ENCODE measurements at regions not wholly inside any gene's neighbourhood (a gene's known extent, or its start where the extent isn't known, plus 50 kb on each side); places are given as distances from the start of the nearest gene placed in this dataset.

DNA sequence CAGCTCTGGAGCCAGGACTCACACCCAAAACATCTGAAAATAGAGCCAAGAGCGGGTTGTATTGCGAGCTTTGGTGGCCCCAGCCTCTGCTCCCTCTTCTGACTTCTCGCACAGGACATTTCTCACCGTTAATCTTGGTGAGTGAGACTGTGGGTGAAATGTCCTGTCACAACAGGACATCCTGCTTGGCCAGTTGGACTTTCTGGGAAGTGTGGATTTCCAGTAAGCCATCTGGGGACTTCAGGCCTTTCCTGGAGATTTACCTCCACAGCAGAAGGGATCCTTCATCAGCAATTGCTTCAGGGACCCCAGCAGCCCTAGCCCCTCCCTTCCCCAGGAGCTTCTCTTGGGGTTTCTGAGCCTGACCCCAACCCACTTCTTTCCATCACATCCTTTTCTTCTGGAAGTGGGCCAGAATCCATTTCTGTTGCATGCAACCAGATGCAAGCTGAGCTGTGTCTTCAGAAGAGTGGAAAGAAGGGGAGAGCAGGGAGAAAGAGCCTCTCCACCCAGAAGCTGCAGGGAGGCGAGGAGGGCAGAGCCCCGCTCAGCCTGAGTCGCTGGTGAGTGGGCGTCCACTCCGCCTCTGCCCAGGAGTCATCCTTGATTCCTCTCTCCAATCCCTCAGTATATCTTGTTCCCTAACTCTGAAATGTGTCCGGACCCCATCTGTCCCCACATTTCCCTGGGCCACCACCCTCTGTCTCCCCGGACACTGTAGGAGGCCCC lies 50.3 kb upstream of the GADD45G start:
- H3K27me3 ChIP-seq = no peaks in the 10 kb centered on the region
- no peaks in the 10 kb centered on the region for H3K9me3 ChIP-seq
- TF ChIP-seq EP300 (IDR thresholded peaks at IDR 0.05) = no peak
- TF ChIP-seq, protein P1, sequence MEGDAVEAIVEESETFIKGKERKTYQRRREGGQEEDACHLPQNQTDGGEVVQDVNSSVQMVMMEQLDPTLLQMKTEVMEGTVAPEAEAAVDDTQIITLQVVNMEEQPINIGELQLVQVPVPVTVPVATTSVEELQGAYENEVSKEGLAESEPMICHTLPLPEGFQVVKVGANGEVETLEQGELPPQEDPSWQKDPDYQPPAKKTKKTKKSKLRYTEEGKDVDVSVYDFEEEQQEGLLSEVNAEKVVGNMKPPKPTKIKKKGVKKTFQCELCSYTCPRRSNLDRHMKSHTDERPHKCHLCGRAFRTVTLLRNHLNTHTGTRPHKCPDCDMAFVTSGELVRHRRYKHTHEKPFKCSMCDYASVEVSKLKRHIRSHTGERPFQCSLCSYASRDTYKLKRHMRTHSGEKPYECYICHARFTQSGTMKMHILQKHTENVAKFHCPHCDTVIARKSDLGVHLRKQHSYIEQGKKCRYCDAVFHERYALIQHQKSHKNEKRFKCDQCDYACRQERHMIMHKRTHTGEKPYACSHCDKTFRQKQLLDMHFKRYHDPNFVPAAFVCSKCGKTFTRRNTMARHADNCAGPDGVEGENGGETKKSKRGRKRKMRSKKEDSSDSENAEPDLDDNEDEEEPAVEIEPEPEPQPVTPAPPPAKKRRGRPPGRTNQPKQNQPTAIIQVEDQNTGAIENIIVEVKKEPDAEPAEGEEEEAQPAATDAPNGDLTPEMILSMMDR (IDR thresholded peaks at IDR 0.05) = no peak
- no peak for TF ChIP-seq POLR2A (IDR thresholded peaks at IDR 0.05)
- no peaks in the 10 kb centered on the region for H3K36me3 ChIP-seq
- H3K4me1 ChIP-seq = peaks cover 0 to 6% (median 3%) of the 10 kb centered on the region in 4 donors
- no peak overlapping the region for H3K4me3 ChIP-seq
- 91 to 92% methylated on average over 11 of the region's 11 CpGs for WGBS, 2 donors
- DNase-seq (ENCODE audit: low spot score in 2 of 2) = no peak
- H3K27ac ChIP-seq = no peak overlapping the region

DNA sequence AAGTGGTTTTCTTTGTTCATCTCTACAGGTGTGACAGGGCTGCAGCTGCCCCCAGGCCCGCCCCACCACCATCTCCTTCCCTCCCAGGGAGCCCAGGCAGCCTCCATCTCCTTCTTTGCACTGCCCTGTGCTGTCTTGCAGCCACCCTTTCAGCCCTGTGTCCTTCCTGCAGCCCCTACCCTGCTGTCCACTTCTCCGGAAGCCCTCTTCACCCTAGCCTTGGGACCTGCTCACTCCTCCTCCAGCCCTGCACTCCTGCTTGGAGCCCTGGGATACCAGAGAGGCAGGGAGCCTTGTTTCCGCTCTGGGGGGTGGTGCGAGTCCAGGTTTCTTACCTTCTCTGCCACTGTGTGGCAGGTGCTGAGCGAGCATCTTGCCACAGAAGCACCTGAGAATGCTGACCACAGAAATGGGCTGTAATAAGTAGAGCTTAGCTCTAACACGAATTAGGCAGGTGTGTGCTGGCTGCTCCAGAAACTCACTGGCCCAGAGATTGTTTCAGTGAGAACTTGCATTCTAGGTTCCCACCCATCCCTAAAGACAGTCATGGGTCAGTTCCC lies 51.3 kb upstream of the GADD45G start:
- Histone ChIP-seq H3K27me3 (no peaks in the 10 kb centered on the region), H3K4me1 (peaks cover 0 to 6% (median 3%) of the 10 kb centered on the region in 4 donors), H3K4me3 (no peak overlapping the region), H3K27ac (no peak overlapping the region), H3K9me3 (no peaks in the 10 kb centered on the region), H3K36me3 (no peaks in the 10 kb centered on the region)
- 89 to 91% methylated on average over 6 of the region's 6 CpGs for WGBS, 2 donors
- no peak for DNase-seq (ENCODE audit: low spot score in 2 of 2)
- TF ChIP-seq EP300 (IDR thresholded peaks at IDR 0.05) (no peak), POLR2A (IDR thresholded peaks at IDR 0.05) (no peak)
- TF ChIP-seq, protein P1 (IDR thresholded peaks at IDR 0.05) = no peak

DNA sequence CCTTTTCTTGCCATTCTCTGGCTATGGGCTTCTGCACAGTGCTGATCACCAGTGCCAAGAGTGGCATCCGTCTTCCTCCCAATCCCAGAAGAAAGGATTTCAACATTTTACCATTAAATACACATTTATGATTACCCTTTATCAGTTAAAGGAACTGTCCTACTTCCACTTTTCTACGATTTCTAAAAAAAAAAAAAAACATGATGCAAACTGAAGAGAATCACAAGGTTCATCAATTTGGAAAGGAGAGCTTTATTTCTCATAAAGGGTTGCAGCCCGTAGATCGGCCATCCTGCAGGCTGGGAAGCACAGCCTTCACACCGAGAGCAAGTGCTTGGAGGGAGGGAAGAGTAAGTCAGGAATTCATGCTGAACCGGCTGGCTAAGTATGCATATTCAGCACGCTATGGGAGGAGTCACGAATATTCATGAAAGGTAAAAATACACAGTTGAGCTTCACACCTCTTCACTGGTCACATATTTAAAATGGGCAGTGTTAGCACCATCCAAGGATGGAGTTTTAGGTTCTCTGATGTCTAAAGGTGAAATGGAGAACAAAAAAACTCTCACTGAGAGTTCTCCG lies 52.5 kb upstream of the SEMA4D start:
- DNase-seq (ENCODE audit: low spot score in 2 of 2) = no peak
- H3K27me3 ChIP-seq = no peaks in the 10 kb centered on the region
- H3K4me1 ChIP-seq = no peaks in the 10 kb centered on the region
- TF ChIP-seq EP300 (IDR thresholded peaks at IDR 0.05) = no peak
- TF ChIP-seq, protein P1 (IDR thresholded peaks at IDR 0.05) = no peak
- no peak for TF ChIP-seq POLR2A (IDR thresholded peaks at IDR 0.05)
- no peak overlapping the region for H3K27ac ChIP-seq
- H3K4me3 ChIP-seq = no peak overlapping the region
- no peaks in the 10 kb centered on the region for H3K36me3 ChIP-seq
- 75 to 76% methylated on average over 9 of the region's 9 CpGs for WGBS, 2 donors
- peaks cover 0 to 13% (median 0%) of the 10 kb centered on the region in 4 donors for H3K9me3 ChIP-seq

DNA sequence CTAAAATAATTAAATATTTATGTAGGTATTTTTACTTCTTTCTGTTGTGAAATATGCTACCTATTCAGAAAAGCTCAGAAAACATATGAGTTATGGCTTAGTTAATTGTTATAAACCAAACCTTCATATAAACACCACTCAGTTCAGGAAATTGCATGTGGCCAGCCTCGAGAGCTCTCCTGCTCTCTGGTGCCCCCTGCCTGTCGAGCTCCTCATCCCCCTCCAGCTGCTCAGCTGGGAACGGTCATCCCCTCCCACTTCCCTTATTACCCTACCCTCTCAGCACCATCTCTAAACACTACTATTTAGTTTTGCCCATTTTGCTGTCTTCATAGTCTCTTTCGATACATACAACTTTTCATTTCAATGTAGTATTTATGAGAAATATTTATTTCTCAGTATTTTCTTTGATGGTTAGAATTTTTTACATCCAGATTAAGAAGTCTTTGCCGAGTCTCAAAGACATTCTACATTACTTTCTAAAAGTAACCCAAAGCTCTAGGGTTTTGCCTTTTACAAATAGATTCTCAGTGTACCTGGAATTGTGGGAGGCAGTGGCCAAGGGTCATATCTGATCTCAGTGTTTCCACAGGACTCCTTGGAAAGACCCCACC lies 51.2 kb upstream of the SEMA4D start:
- Histone ChIP-seq H3K27ac (no peak overlapping the region), H3K4me1 (no peaks in the 10 kb centered on the region), H3K27me3 (no peaks in the 10 kb centered on the region), H3K36me3 (no peaks in the 10 kb centered on the region), H3K9me3 (peaks cover 0 to 21% (median 0%) of the 10 kb centered on the region in 4 donors), H3K4me3 (no peak overlapping the region)
- peak in 1 of 2 donors; percentile 27 for TF ChIP-seq EP300 (IDR thresholded peaks at IDR 0.05)
- TF ChIP-seq, protein P1 (IDR thresholded peaks at IDR 0.05) = peak; percentile 77 to 90 (median 83)
- TF ChIP-seq POLR2A (IDR thresholded peaks at IDR 0.05) = no peak
- peak; percentile 70 to 86 for DNase-seq (ENCODE audit: low spot score in 2 of 2)
- 28 to 29% methylated on average over 5 of the region's 5 CpGs for WGBS, 2 donors
